HCT116 (cell line): ENCODE measurements at regions not wholly inside any gene's neighbourhood (a gene's known extent, or its start where the extent isn't known, plus 50 kb on each side); places are given as distances from the start of the nearest gene placed in this dataset.

ENCODE experiments used
- ATAC-seq: fragments of 200-7000 bp; cut with Tn5 transposase; 2 replicates; pipeline ENCODE4 v1.9.1; 2020; ENCODE audit warnings: mild to moderate bottlenecking, moderate library complexity
- BruUV-seq: library from RNA; stranded (reverse); fragments of 400-500 nt; replicated peaks from 2 replicates; lab custom pipeline; 2021; lab: Mats Ljungman, UMichigan
- CTCF ChIA-PET: fragments of 300-600 bp; sonication (Branson Sonifier 250); formaldehyde crosslinking; loops from one replicate; lab custom pipeline; 2021; ENCODE audit warnings: antibody characterized with exemption; lab: Charles Lee
- POLR2A ChIA-PET: fragments of 300-600, 350-600 bp; sonication (Branson Sonifier 250); formaldehyde crosslinking; loops from one replicate; lab custom pipeline; 2021; ENCODE audit warnings: antibody characterized with exemption; lab: Charles Lee
- RAD21 ChIA-PET, 2 experiments: fragments of 300-600 bp; sonication (Branson Sonifier 250); formaldehyde crosslinking; loops; one replicate each; lab custom pipeline; 2023; ENCODE audit warnings: low total read pairs in 2 of 2; ENCODE audit not compliant: uncharacterized antibody in 2 of 2, unreplicated experiment in 2 of 2, low non-redundant PET in 1 of 2; lab: Charles Lee
- DNase-seq: peaks from one replicate; pipeline ENCODE4 v3.0.0-alpha.2; 2010; ENCODE audit warnings: low read depth, low spot score
- H2AFZ ChIP-seq: fragments of 200-600 bp; shearing (Covaris generic), sonication (generic); 2 replicates; pipeline ENCODE4 v1.6.1; 2017; ENCODE audit warnings: low read depth, mixed run types, mixed read lengths, antibody characterized with exemption, low read length; ENCODE audit not compliant: poor library complexity, severe bottlenecking
- H3K27ac ChIP-seq: 2 replicates; pipeline ENCODE4 v1.5.1; 2012; ENCODE audit warnings: low read depth, low read length
- H3K27me3 ChIP-seq: fragments of 200-600 bp; sonication (generic); 2 replicates; pipeline ENCODE4 v1.6.1; 2016; ENCODE audit warnings: mixed run types, low read length, mixed read lengths; ENCODE audit not compliant: insufficient read depth
- H3K36me3 ChIP-seq, 2 experiments: fragments of 200-500 bp in 1 of 2; fragments of 200-600 bp in 1 of 2; sonication (Bioruptor generic) in 1 of 2; sonication (generic) in 1 of 2; 2 replicates each; pipeline versions ENCODE4 v1.5.1 to v1.6.1; 2014 to 2016; ENCODE audit warnings: low read length in 2 of 2, inconsistent platforms in 1 of 2, mixed read lengths in 1 of 2, mixed run types in 1 of 2; ENCODE audit not compliant: insufficient read depth in 2 of 2, control insufficient read depth in 1 of 2
- H3K4me1 ChIP-seq, 2 experiments: fragments of 200-600 bp in 1 of 2; sonication (generic) in 1 of 2; 2 replicates each; pipeline versions ENCODE4 v1.5.1 to v1.6.1; 2012 to 2017; ENCODE audit warnings: low read length in 2 of 2, inconsistent platforms in 1 of 2, mild to moderate bottlenecking in 1 of 2, mixed read lengths in 1 of 2, mixed run types in 1 of 2, moderate library complexity in 1 of 2; ENCODE audit not compliant: insufficient read depth in 2 of 2, control insufficient read depth in 1 of 2
- H3K4me2 ChIP-seq: fragments of 200-600 bp; sonication (generic); 2 replicates; pipeline ENCODE4 v1.6.1; 2017; ENCODE audit warnings: mixed run types, low read length, mixed read lengths
- H3K4me3 ChIP-seq, 2 experiments: fragments of 200-600 bp in 1 of 2; sonication (generic) in 1 of 2; replicated peaks in 1 of 2; 2 replicates each; pipeline ENCODE4 v1.5.1; 2011 to 2016; ENCODE audit warnings: low read length in 2 of 2, control low read depth in 1 of 2, low read depth in 1 of 2, mild to moderate bottlenecking in 1 of 2, mixed read lengths in 1 of 2, mixed run types in 1 of 2
- H3K79me2 ChIP-seq: fragments of 200-600 bp; sonication (generic); 2 replicates; pipeline ENCODE4 v1.6.1; 2017; ENCODE audit warnings: mild to moderate bottlenecking, mixed run types, low read length, moderate library complexity, mixed read lengths; ENCODE audit not compliant: insufficient read depth
- H3K9ac ChIP-seq: fragments of 200-600 bp; sonication (generic); 2 replicates; pipeline ENCODE4 v1.6.1; 2016; ENCODE audit warnings: low read length, mixed read lengths
- H3K9me2 ChIP-seq: fragments of 200-600 bp; sonication (generic), shearing (Covaris generic); 2 replicates; pipeline ENCODE4 v1.6.1; 2017; ENCODE audit warnings: mixed run types, mild to moderate bottlenecking, moderate library complexity; ENCODE audit not compliant: insufficient read depth
- H3K9me3 ChIP-seq, 2 experiments: fragments of 200-500 bp in 1 of 2; fragments of 200-600 bp in 1 of 2; sonication (Bioruptor generic) in 1 of 2; sonication (generic) in 1 of 2; 2 replicates each; pipeline ENCODE4 v1.6.1; 2014 to 2017; ENCODE audit warnings: low read length in 2 of 2, mixed read lengths in 2 of 2, inconsistent platforms in 1 of 2, low read depth in 1 of 2, mild to moderate bottlenecking in 1 of 2, mixed run types in 1 of 2, moderate library complexity in 1 of 2; ENCODE audit not compliant: control insufficient read depth in 1 of 2, insufficient read depth in 1 of 2
- H4K20me1 ChIP-seq: fragments of 200-600 bp; sonication (generic), shearing (Covaris generic); 2 replicates; pipeline ENCODE4 v1.6.1; 2017; ENCODE audit warnings: mixed run types, mild to moderate bottlenecking, moderate library complexity; ENCODE audit not compliant: insufficient read depth
- CBX3 ChIP-seq: IDR thresholded peaks from 2 replicates; pipeline ENCODE4 v1.6.1; 2012; ENCODE audit warnings: low read depth
- CEBPB ChIP-seq: IDR thresholded peaks from 2 replicates; pipeline ENCODE4 v1.6.1; 2012; ENCODE audit warnings: low read depth
- ELF1 ChIP-seq: IDR thresholded peaks from 2 replicates; pipeline ENCODE4 v1.6.1; 2012; ENCODE audit warnings: low read depth, borderline replicate concordance
- EZH2 ChIP-seq: fragments of 200-600 bp; sonication (generic); IDR thresholded peaks from 2 replicates; pipeline ENCODE4 v1.6.1; 2017; ENCODE audit warnings: antibody characterized with exemption, mixed run types
- EZH2phosphoT487 ChIP-seq: fragments of 200-600 bp; IDR thresholded peaks from 2 replicates; pipeline ENCODE4 v1.6.1; 2018; ENCODE audit warnings: antibody characterized with exemption, borderline replicate concordance
- POLR2A ChIP-seq: IDR thresholded peaks from 2 replicates; pipeline ENCODE4 v1.7.0; 2011; ENCODE audit warnings: borderline replicate concordance; ENCODE audit not compliant: insufficient read depth, insufficient read length; ENCODE audit errors: extremely low read depth
- POLR2AphosphoS5 ChIP-seq: IDR thresholded peaks from 2 replicates; pipeline ENCODE4 v1.6.1; 2011; ENCODE audit warnings: mild to moderate bottlenecking, low read depth, low read length, moderate library complexity
- RAD21 ChIP-seq: IDR thresholded peaks from 2 replicates; pipeline ENCODE4 v1.6.1; 2012; ENCODE audit warnings: low read depth, mild to moderate bottlenecking
- SIN3A ChIP-seq: IDR thresholded peaks from 2 replicates; pipeline ENCODE4 v1.6.1; 2012; ENCODE audit warnings: low read depth
- SP1 ChIP-seq: IDR thresholded peaks from 2 replicates; pipeline ENCODE4 v1.6.1; 2012; ENCODE audit warnings: low read depth
- SRF ChIP-seq: IDR thresholded peaks from 2 replicates; pipeline ENCODE4 v1.6.1; 2012; ENCODE audit warnings: low read depth
- TCF7L2 ChIP-seq: IDR thresholded peaks from 2 replicates; pipeline ENCODE4 v1.7.0; 2011; ENCODE audit warnings: borderline replicate concordance, inconsistent platforms; ENCODE audit not compliant: insufficient read depth, insufficient read length; ENCODE audit errors: extremely low read depth
- YY1 ChIP-seq: IDR thresholded peaks from 2 replicates; pipeline ENCODE4 v1.6.1; 2011; ENCODE audit warnings: low read length, low read depth, moderate library complexity, mild to moderate bottlenecking; ENCODE audit not compliant: insufficient replicate concordance; ENCODE audit errors: extremely low read depth
- ZFX ChIP-seq: fragments of 450-650 bp; IDR thresholded peaks from 2 replicates; pipeline ENCODE4 v1.6.1; 2017
- intact Hi-C: fragments of 100-400 bp; cut with micrococcal nuclease; formaldehyde crosslinking; loops from 2 replicates; pipeline ENCODE4 v1.10.0; 2022
- TF ChIP-seq, protein P1 (sequence below): IDR thresholded peaks from 2 replicates; pipeline ENCODE4 v1.6.1; 2012; ENCODE audit warnings: low read depth
- TF ChIP-seq, protein P2 (sequence below): IDR thresholded peaks from 2 replicates; pipeline ENCODE4 v1.6.1; 2012
- TF ChIP-seq, protein P3 (sequence below): IDR thresholded peaks from 2 replicates; pipeline ENCODE4 v1.6.1; 2012
- TF ChIP-seq, protein P4 (sequence below): IDR thresholded peaks from 2 replicates; pipeline ENCODE4 v1.6.1; 2011; ENCODE audit warnings: mild to moderate bottlenecking, low read length, moderate library complexity; ENCODE audit not compliant: insufficient replicate concordance; ENCODE audit errors: extremely low read depth

DNA sequence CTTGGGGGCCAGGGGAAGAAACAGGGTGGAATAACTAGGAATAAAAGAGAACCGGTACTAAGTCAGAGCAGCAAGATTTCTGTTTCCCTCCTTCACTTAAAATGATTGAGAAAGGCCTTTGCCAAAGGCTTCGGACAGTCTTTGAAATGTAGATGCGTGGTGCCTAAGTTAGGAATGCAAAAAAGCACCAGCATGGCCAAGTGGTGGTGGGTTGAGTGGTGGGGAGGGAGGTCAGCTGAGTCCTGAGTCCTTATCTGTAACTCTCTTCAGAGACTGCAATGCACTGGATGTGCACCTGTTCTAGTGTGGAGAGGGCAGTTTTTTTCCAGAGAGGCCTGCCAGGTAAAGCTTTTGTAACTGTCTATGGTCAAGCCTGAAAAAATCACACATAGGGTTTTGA, 919.9 kb downstream of the FSCB start (continued):
- TF ChIP-seq, protein P1, sequence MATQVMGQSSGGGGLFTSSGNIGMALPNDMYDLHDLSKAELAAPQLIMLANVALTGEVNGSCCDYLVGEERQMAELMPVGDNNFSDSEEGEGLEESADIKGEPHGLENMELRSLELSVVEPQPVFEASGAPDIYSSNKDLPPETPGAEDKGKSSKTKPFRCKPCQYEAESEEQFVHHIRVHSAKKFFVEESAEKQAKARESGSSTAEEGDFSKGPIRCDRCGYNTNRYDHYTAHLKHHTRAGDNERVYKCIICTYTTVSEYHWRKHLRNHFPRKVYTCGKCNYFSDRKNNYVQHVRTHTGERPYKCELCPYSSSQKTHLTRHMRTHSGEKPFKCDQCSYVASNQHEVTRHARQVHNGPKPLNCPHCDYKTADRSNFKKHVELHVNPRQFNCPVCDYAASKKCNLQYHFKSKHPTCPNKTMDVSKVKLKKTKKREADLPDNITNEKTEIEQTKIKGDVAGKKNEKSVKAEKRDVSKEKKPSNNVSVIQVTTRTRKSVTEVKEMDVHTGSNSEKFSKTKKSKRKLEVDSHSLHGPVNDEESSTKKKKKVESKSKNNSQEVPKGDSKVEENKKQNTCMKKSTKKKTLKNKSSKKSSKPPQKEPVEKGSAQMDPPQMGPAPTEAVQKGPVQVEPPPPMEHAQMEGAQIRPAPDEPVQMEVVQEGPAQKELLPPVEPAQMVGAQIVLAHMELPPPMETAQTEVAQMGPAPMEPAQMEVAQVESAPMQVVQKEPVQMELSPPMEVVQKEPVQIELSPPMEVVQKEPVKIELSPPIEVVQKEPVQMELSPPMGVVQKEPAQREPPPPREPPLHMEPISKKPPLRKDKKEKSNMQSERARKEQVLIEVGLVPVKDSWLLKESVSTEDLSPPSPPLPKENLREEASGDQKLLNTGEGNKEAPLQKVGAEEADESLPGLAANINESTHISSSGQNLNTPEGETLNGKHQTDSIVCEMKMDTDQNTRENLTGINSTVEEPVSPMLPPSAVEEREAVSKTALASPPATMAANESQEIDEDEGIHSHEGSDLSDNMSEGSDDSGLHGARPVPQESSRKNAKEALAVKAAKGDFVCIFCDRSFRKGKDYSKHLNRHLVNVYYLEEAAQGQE: no peak
- TF ChIP-seq, protein P2, sequence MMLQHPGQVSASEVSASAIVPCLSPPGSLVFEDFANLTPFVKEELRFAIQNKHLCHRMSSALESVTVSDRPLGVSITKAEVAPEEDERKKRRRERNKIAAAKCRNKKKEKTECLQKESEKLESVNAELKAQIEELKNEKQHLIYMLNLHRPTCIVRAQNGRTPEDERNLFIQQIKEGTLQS: no peak
- TF ChIP-seq YY1 (no peak), EZH2 (no peak), SRF (no peak)

DNA sequence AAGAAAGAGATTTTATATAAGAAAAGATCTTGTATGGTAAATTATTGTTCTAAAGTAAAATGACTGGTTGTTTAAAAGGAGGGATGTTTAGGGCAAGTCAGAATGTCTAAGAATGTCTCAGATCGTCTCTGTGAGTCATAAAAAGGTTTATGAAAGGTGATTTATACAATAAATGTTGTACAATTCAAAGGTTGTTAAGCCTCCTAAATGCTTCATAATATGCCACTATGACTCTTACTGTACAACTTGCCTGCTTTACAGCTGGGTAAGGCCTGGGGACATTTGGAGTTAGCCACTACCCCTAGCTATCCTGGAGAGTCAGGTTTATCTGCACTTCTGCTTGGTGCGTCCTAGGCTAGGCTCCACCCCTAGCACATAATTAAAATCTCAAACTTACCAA, 927.4 kb downstream of the FSCB start:
- ATAC-seq: no peak
- RAD21 ChIA-PET: no interaction called here
- H3K9me2 ChIP-seq: no peaks in the 10 kb centered on the region
- no peak overlapping the region for H3K27ac ChIP-seq
- no peak overlapping the region for H3K4me2 ChIP-seq
- no peaks in the 10 kb centered on the region; a peak in 1 of 4 replicates for H3K9me3 ChIP-seq
- DNase-seq: no peak
- no peaks in the 10 kb centered on the region for H3K4me1 ChIP-seq
- intact Hi-C loops: no loop called here
- no peaks in the 10 kb centered on the region for H4K20me1 ChIP-seq
- H3K27me3 ChIP-seq: no peaks in the 10 kb centered on the region
- H3K4me3 ChIP-seq: no peak overlapping the region
- no peak overlapping the region for H2AFZ ChIP-seq
- H3K36me3 ChIP-seq: no peaks in the 10 kb centered on the region
- no peak overlapping the region for H3K9ac ChIP-seq
- POLR2A ChIA-PET: no interaction called here
- H3K79me2 ChIP-seq: no peaks in the 10 kb centered on the region
- BruUV-seq: no TSS peak
- CTCF ChIA-PET: no interaction called here
- TF ChIP-seq CBX3: no peak
- TF ChIP-seq EZH2phosphoT487: no peak
- no peak for TF ChIP-seq CEBPB
- no peak for TF ChIP-seq RAD21
- TF ChIP-seq, protein P3, sequence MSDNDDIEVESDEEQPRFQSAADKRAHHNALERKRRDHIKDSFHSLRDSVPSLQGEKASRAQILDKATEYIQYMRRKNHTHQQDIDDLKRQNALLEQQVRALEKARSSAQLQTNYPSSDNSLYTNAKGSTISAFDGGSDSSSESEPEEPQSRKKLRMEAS: no peak
- TF ChIP-seq SP1: no peak
- no peak for TF ChIP-seq POLR2AphosphoS5
- TF ChIP-seq ZFX: no peak
- TF ChIP-seq, protein P2: no peak
- no peak for TF ChIP-seq POLR2A
- TF ChIP-seq SIN3A: no peak
- no peak for TF ChIP-seq ELF1
- TF ChIP-seq TCF7L2: no peak
- TF ChIP-seq, protein P4, sequence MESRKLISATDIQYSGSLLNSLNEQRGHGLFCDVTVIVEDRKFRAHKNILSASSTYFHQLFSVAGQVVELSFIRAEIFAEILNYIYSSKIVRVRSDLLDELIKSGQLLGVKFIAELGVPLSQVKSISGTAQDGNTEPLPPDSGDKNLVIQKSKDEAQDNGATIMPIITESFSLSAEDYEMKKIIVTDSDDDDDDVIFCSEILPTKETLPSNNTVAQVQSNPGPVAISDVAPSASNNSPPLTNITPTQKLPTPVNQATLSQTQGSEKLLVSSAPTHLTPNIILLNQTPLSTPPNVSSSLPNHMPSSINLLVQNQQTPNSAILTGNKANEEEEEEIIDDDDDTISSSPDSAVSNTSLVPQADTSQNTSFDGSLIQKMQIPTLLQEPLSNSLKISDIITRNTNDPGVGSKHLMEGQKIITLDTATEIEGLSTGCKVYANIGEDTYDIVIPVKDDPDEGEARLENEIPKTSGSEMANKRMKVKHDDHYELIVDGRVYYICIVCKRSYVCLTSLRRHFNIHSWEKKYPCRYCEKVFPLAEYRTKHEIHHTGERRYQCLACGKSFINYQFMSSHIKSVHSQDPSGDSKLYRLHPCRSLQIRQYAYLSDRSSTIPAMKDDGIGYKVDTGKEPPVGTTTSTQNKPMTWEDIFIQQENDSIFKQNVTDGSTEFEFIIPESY: no peak
